Mucosa of descending colon (tissue), 3 donors: ENCODE measurements at regions not wholly inside any gene's neighbourhood (a gene's known extent, or its start where the extent isn't known, plus 50 kb on each side); places are given as distances from the start of the nearest gene placed in this dataset.
"Not testable (repeated sequence)": the region's sequence is repeated elsewhere in the genome, so short reads cannot be mapped to it uniquely, and the experiment has no call there.

ENCODE experiments used
- ATAC-seq: fragments of 200-7000 bp; cut with Tn5 transposase; one replicate; pipeline ENCODE4 v1.9.1; 2020; ENCODE audit warnings: mild to moderate bottlenecking, moderate library complexity
- DNase-seq, 3 donors: peaks; one replicate each; pipeline ENCODE4 v3.0.0-alpha.2; 2020
- H3K36me3 ChIP-seq: fragments of 200-600 bp; one replicate; pipeline ENCODE4 v1.8.0; 2021; ENCODE audit warnings: low read depth, mild to moderate bottlenecking
- H3K4me1 ChIP-seq: fragments of 200-600 bp; one replicate; pipeline ENCODE4 v1.8.0; 2021; ENCODE audit warnings: low read depth, mild to moderate bottlenecking
- H3K4me3 ChIP-seq: fragments of 200-600 bp; one replicate; pipeline ENCODE4 v1.8.0; 2021; ENCODE audit warnings: mild to moderate bottlenecking
- H3K9me3 ChIP-seq: fragments of 200-600 bp; one replicate; pipeline ENCODE4 v1.8.0; 2021; ENCODE audit warnings: mild to moderate bottlenecking
- intact Hi-C, 2 donors: fragments of 100-400 bp; cut with DNase I in 1 of 2; cut with micrococcal nuclease in 1 of 2; formaldehyde crosslinking; loops; one replicate each; pipeline versions ENCODE4 v1.11.0 to v1.11.1; 2022; cut with DNase I, micrococcal nuclease
- TF ChIP-seq, protein P1 (sequence below): fragments of 200-600 bp; IDR thresholded peaks from one replicate; pipeline ENCODE4 v1.8.0; 2022; ENCODE audit warnings: antibody characterized with exemption, mild to moderate bottlenecking
- donor health status: DM: no; HTN: no; CAD: no; lungs with moderate emphysema.
- donor health status: DM: no; HTN: no; CAD: no.
- donor health status: DM: no; HTN: yes; CAD: no.

DNA sequence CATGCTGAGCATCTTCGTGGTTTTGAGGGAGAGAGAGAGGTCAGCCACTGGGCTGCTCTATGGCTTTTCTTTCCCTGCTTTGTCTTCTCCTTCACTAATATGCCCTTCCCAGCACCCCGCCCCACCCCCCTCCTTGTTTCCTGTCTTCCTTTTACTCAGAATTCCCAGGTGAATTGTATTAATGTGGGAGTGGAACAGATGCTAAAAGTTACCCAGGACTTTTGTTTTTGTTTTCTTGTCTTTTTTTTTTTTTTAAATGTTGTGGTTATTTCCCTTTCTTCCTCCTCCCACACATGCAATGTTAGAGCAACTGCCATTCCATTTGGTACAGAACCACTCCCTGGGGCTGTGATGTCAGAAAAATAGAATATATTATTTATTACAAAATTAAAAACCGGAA lies 442.7 kb upstream of the CD180 start:
- intact Hi-C loops = no loop called here
- H3K36me3 ChIP-seq = no peaks in the 10 kb centered on the region
- TF ChIP-seq, protein P1, sequence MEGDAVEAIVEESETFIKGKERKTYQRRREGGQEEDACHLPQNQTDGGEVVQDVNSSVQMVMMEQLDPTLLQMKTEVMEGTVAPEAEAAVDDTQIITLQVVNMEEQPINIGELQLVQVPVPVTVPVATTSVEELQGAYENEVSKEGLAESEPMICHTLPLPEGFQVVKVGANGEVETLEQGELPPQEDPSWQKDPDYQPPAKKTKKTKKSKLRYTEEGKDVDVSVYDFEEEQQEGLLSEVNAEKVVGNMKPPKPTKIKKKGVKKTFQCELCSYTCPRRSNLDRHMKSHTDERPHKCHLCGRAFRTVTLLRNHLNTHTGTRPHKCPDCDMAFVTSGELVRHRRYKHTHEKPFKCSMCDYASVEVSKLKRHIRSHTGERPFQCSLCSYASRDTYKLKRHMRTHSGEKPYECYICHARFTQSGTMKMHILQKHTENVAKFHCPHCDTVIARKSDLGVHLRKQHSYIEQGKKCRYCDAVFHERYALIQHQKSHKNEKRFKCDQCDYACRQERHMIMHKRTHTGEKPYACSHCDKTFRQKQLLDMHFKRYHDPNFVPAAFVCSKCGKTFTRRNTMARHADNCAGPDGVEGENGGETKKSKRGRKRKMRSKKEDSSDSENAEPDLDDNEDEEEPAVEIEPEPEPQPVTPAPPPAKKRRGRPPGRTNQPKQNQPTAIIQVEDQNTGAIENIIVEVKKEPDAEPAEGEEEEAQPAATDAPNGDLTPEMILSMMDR = no peak
- H3K4me1 ChIP-seq = no peaks in the 10 kb centered on the region
- DNase-seq (no peak), ATAC-seq (no peak)
- no peak overlapping the region for H3K4me3 ChIP-seq
- no peaks in the 10 kb centered on the region for H3K9me3 ChIP-seq

GRCh38 chr5:67636850-67637524 lies 440.4 kb upstream of the CD180 start:
- TF ChIP-seq, protein P1 = no peak
- no peak for ATAC-seq
- intact Hi-C loops = no loop called here
- Histone ChIP-seq H3K9me3 (no peaks in the 10 kb centered on the region), H3K36me3 (no peaks in the 10 kb centered on the region), H3K4me1 (no peaks in the 10 kb centered on the region), H3K4me3 (no peak overlapping the region)
- DNase-seq = no peak

GRCh38 chr5:67636091-67636490 lies 439.5 kb upstream of the CD180 start:
- TF ChIP-seq, protein P1 = no peak
- peak in 2 of 3 donors; percentile 26 to 44 for DNase-seq
- intact Hi-C loops = no loop called here
- H3K9me3 ChIP-seq = no peaks in the 10 kb centered on the region
- H3K4me1 ChIP-seq = no peaks in the 10 kb centered on the region
- ATAC-seq = no peak
- H3K4me3 ChIP-seq = no peak overlapping the region
- H3K36me3 ChIP-seq = no peaks in the 10 kb centered on the region

DNA sequence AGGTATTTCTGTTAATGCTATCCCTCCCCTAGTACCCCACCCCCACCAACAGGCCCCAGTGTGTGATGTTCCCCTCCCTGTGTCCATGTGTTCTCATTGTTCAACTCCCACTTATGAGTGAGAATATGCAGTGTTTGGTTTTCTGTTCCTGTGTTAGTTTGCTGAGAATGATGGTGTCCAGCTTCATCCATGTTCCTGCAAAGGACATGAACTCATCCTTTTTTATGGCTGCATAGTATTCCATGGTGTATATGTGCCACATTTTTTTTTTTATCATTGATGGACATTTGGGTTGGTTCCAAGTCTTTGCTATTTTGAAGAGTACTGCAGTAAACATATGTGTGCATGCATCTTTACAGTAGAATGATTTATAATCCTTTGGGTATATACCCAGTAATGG lies 430.5 kb upstream of the CD180 start:
- ATAC-seq, H3K36me3 ChIP-seq, H3K9me3 ChIP-seq, H3K4me1 ChIP-seq, DNase-seq, H3K4me3 ChIP-seq, intact Hi-C loops: not testable (repeated sequence)

- TF ChIP-seq, protein P1 = no peak
- Histone ChIP-seq H3K9me3 (no peaks in the 10 kb centered on the region), H3K36me3 (no peaks in the 10 kb centered on the region), H3K4me3 (no peak overlapping the region), H3K4me1 (no peaks in the 10 kb centered on the region)
- intact Hi-C loops = no loop called here
- DNase-seq (no peak), ATAC-seq (no peak)
Observed at GRCh38 chr5:67623078-67623477, 426.5 kb upstream of the CD180 start.

GRCh38 chr5:67620424-67621397 lies 424.1 kb upstream of the CD180 start:
- no peaks in the 10 kb centered on the region for H3K9me3 ChIP-seq
- ATAC-seq (peak; percentile 86), DNase-seq (peak in 1 of 3 donors; percentile 48)
- TF ChIP-seq, protein P1 = no peak
- no peak overlapping the region for H3K4me3 ChIP-seq
- H3K36me3 ChIP-seq = no peaks in the 10 kb centered on the region
- no peaks in the 10 kb centered on the region for H3K4me1 ChIP-seq
- intact Hi-C loops = no loop called here
